GM19328 (cell line): ENCODE measurements at regions not wholly inside any gene's neighbourhood (a gene's known extent, or its start where the extent isn't known, plus 50 kb on each side); places are given as distances from the start of the nearest gene placed in this dataset.

Experiments
- ATAC-seq: cut with Tn5 transposase; IDR thresholded peaks from one replicate; pipeline ENCODE4 v1.9.1; 2021; ENCODE audit warnings: mild to moderate bottlenecking, moderate library complexity; ENCODE audit not compliant: unreplicated experiment

DNA sequence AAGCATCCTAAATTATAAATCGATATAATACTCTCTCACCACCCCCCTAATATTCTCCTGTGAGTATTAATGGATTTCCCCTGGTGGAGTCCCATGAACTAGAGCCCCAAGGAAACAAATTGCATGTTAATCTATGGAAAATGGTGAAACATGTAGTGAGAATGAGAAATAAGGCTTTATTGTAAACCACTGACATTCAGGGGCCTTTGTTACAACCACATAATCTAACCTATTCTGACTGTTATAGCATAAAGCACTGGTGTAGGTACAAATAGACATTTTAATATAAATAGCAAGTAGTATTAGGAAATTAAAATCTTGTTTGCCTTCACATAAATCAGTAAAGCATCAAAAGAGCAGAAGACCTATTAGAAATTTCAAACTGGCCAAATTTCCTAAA is 65.3 kb upstream of the TLK1 start:
- no peak for ATAC-seq

DNA sequence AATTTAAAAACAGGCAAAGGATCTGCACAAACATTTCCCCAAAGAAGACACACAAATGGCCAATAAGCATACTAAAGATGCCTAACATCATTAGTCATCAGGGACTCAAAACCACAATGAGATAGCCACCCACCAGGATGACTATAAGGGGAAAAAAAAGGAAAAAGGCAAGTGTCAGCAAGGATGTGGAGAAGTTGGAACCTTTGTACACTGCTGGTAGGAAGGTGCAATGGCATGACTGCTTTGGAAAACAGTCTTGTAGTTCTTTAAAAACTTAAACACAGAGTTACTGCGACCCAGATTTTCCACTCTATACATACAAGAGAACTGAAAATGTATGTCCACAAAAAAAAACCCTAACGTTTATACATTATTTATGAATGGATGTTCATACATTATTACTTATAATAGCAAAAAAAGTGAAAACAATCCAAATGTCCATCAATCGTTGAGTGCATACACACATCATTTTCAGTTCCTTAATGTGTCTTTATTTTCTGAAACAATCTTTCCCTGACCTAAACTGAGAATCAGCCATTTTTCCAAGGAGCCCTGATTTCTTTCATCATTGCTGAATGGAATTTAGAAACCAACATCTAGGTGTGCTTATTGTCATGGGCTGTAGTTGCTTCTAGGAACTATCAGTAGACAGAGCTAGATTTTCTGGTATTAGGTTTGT is 64.7 kb upstream of the TLK1 start:
- no peak for ATAC-seq

DNA sequence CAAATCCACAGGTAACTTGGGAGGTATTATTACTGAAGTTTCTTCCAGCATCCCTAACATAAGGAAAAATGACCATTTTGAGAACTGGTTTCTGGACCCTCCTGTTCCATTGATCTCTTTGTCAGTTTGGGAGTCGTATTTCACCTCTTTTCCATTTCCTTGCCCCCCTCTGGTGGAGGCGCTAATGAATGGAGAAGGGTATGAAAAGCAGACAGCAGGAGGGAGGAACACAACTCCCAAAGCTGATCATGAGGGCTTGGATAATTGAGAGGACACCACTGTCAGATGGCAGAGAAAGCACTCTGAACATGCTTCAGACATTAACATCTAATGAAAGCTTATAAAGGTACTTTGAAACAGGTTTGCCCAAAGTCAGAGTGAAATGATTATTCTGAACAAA is 56.6 kb upstream of the TLK1 start:
- no peak for ATAC-seq

DNA sequence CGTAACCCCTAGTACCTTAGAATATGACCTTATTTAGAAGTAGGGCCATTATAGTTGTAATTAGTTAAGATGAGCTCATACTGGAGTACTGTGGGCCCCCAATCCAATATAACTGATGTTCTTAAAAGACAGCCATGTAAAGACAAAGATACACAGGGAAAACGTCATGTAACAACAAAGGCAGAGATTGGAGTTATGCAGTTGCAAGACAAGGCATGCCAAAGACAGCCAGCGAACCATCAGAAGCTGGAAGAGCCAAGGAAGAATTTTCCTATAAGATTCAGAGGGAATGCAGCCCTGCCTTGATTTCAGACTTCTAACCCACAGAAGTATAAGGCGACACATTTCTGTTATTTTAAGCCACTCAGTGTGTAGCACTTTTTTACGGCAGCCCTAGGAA is 55.9 kb upstream of the TLK1 start:
- no peak for ATAC-seq

DNA sequence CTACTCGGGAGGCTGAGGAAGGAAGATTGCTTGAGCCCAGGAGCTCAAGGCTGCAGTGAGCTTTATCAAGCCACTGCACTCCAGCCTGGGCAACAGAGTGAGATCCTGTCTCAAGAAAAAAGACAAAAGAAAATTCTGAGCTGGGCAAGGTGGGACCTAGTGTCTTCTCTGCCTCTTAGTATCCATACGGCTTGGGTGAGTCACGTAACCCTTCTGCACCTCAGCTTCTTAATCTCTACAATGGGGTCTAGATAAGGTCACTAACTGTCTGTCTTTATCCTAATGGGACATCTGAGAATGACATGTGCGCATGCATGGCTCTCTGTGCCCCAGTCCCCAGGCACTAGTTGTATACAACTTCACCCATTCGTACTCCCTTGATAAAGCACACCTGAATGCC is 53.4 kb upstream of the TLK1 start:
- no peak for ATAC-seq

DNA sequence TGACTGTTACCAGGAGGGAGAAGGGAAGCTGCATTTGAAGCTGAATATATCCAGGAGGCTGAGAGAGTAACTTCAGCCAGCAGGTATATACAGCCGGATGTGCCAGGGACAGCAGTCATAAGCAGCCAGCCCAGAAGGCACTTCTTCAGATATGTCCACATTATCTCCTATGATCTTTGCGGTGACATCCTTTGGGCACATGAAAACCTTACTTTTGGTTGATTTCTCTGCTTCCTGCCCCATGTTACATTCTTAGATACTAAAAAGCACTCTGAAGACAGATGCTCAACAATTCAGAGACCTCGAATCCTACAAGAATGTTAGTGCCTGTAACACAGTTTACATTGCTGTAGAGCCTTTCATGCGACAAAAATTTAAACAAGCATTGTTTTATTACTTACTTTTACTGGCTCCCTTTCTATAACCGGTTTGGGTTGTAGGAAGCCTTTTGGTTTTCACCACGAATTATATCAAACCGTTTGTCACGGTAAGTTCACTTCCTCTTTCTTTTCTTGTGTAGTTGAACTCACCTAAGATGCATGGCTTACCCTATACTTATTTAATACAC is 50.3 kb upstream of the TLK1 start:
- ATAC-seq: peak; percentile 85
